ENCODE measurements at regions not wholly inside any gene's neighbourhood (a gene's known extent, or its start where the extent isn't known, plus 50 kb on each side); places are given as distances from the start of the nearest gene placed in this dataset.
A peak's percentile ranks its signal among the peaks of the same experiment; 100 is the strongest.

DNA sequence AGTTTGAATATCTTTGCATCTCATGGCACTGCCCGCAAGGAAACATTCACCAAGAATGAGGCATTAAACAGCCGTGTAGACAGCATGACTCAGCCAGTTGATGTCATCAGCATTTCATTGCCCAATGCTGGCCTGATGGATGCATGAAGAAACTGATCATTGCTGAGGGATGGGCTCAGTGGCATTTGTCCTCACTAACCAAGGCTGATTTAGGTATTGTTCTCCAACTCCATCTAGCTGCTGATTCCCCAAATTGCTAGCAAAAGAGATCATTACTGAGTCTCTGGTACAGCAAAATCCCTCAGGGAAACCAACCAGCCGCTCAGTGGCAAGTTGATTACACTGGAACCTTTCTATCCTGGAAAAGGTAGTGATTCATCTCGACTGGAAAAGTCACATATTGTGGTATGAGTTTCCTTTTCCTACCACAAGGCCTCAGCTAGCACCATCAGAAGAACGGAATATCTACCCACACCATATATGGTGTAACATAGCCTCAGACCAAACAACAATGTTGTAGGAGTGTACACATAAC lies 186.5 kb upstream of the GAP43 start:
- Histone ChIP-seq H3K27ac (no peak overlapping the region), H3K36me3 (no peaks in the 10 kb centered on the region), H3K27me3 (no peaks in the 10 kb centered on the region), H3K4me3 (no peak overlapping the region), H3K9me3 (no peaks in the 10 kb centered on the region), H3K4me1 (no peaks in the 10 kb centered on the region)
- no peak for DNase-seq
- 51 to 64% (median 58%) methylated on average over 5 of the region's 5 CpGs for WGBS, 4 donors
- ATAC-seq: peak in 2 of 4 donors; percentile 24 to 41
- no peak for TF ChIP-seq POLR2A (IDR thresholded peaks at IDR 0.05)
- intact Hi-C loops (cut with DNase I): no loop called here

DNA sequence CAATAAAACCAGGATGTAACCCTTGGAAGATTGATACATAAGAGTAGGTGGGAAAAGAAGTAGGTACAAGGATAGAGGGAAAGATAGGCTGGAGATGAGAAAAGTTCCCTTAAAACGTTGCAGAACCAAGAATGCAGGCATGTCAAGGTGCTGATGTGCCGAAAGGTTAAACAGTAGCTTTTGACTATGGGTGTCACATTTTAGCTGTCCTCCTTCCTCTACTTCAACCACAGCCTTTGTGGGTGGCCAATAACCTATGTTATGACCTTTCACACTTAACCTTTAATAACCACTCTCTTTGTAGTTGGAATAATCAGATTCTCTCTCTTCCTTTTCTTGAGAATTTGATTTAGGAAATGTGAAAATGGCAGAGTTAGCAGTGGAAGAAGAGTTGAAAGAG lies 184.5 kb upstream of the GAP43 start:
- Histone ChIP-seq H3K27me3 (no peaks in the 10 kb centered on the region), H3K36me3 (no peaks in the 10 kb centered on the region), H3K4me3 (no peak overlapping the region), H3K9me3 (no peaks in the 10 kb centered on the region), H3K27ac (no peak overlapping the region), H3K4me1 (no peaks in the 10 kb centered on the region)
- TF ChIP-seq, protein P1, sequence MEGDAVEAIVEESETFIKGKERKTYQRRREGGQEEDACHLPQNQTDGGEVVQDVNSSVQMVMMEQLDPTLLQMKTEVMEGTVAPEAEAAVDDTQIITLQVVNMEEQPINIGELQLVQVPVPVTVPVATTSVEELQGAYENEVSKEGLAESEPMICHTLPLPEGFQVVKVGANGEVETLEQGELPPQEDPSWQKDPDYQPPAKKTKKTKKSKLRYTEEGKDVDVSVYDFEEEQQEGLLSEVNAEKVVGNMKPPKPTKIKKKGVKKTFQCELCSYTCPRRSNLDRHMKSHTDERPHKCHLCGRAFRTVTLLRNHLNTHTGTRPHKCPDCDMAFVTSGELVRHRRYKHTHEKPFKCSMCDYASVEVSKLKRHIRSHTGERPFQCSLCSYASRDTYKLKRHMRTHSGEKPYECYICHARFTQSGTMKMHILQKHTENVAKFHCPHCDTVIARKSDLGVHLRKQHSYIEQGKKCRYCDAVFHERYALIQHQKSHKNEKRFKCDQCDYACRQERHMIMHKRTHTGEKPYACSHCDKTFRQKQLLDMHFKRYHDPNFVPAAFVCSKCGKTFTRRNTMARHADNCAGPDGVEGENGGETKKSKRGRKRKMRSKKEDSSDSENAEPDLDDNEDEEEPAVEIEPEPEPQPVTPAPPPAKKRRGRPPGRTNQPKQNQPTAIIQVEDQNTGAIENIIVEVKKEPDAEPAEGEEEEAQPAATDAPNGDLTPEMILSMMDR (IDR thresholded peaks at IDR 0.05): no peak
- no peak for TF ChIP-seq POLR2A (IDR thresholded peaks at IDR 0.05)
- intact Hi-C loops (cut with DNase I): no loop called here
- 74 to 81% (median 78%) methylated on average over 2 of the region's 2 CpGs for WGBS, 4 donors
- ATAC-seq (no peak), DNase-seq (no peak)

DNA sequence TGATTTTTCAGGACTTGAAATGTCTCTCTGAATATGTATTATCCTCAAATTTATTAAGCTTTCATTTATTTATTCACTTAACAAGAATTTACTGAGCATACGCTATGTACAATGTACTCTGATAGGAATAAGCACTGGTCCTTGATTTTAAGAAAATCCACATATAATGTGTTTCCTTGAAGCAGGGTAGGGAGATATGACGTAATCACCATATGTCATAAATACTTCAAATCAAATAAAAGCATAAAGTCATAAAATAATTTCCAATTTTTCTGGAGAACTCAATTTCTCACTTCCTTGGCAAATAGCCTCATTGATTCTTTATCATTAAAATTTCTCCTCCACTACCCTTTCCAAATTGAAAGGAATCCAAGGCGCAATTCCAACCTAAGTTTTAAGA lies 177.8 kb upstream of the GAP43 start:
- intact Hi-C loops (cut with DNase I): no loop called here
- Histone ChIP-seq H3K9me3 (no peaks in the 10 kb centered on the region), H3K36me3 (no peaks in the 10 kb centered on the region), H3K4me1 (no peaks in the 10 kb centered on the region), H3K27ac (no peak overlapping the region), H3K27me3 (no peaks in the 10 kb centered on the region), H3K4me3 (no peak overlapping the region)
- ATAC-seq (no peak), DNase-seq (no peak)
- 96 to 99% (median 97%) methylated on average over 3 of the region's 3 CpGs for WGBS, 4 donors
- no peak for TF ChIP-seq POLR2A (IDR thresholded peaks at IDR 0.05)
- TF ChIP-seq, protein P1 (IDR thresholded peaks at IDR 0.05): no peak

- intact Hi-C loops (cut with DNase I): no loop called here
- Histone ChIP-seq H3K4me3 (no peak overlapping the region), H3K27ac (no peak overlapping the region), H3K9me3 (no peaks in the 10 kb centered on the region), H3K36me3 (no peaks in the 10 kb centered on the region), H3K4me1 (no peaks in the 10 kb centered on the region), H3K27me3 (no peaks in the 10 kb centered on the region)
- no peak for TF ChIP-seq POLR2A (IDR thresholded peaks at IDR 0.05)
- TF ChIP-seq, protein P1 (IDR thresholded peaks at IDR 0.05): no peak
- WGBS, 4 donors: 41 to 49% (median 46%) methylated on average over 2 of the region's 2 CpGs
- no peak for DNase-seq
- no peak for ATAC-seq
Measured at GRCh38 chr3:115448851-115449250, 174.5 kb upstream of the GAP43 start.

GRCh38 chr3:115450036-115450435 lies 173.3 kb upstream of the GAP43 start:
- H3K27me3 ChIP-seq: no peaks in the 10 kb centered on the region
- no peak for ATAC-seq
- no peak for TF ChIP-seq POLR2A (IDR thresholded peaks at IDR 0.05)
- TF ChIP-seq, protein P1 (IDR thresholded peaks at IDR 0.05): no peak

More at GRCh38 chr3:115450036-115450435, 173.3 kb upstream of the GAP43 start:
- Histone ChIP-seq H3K4me1 (no peaks in the 10 kb centered on the region), H3K27ac (no peak overlapping the region), H3K4me3 (no peak overlapping the region), H3K36me3 (no peaks in the 10 kb centered on the region), H3K9me3 (peaks cover 0 to 6% (median 0%) of the 10 kb centered on the region in 12 donors)
- intact Hi-C loops (cut with DNase I): no loop called here
- WGBS, 4 donors: 74 to 79% (median 77%) methylated on average over 4 of the region's 4 CpGs
- no peak for DNase-seq

Measured in heart left ventricle (tissue), 16 donors.